ENCODE measurements at regions not wholly inside any gene's neighbourhood (a gene's known extent, or its start where the extent isn't known, plus 50 kb on each side); places are given as distances from the start of the nearest gene placed in this dataset.

- Histone ChIP-seq H3K4me3 (no peak overlapping the region), H3K36me3 (no peaks in the 10 kb centered on the region)
Observed at GRCh38 chr12:98217257-98217656, 298.1 kb upstream of the TMPO start.

GRCh38 chr12:98220636-98221035, 294.8 kb upstream of the TMPO start:
- Histone ChIP-seq H3K9me3 (no peaks in the 10 kb centered on the region), H3K4me1 (no peaks in the 10 kb centered on the region), H3K27ac (no peak overlapping the region), H3K36me3 (no peaks in the 10 kb centered on the region), H3K4me3 (no peak overlapping the region), H3K27me3 (no peaks in the 10 kb centered on the region)
- TF ChIP-seq CTCF (IDR thresholded peaks at IDR 0.05), result no peak
- DNase-seq (ENCODE audit: low spot score), result no peak

More at GRCh38 chr12:98217257-98217656, 298.1 kb upstream of the TMPO start:
- Histone ChIP-seq H3K27ac (no peak overlapping the region), H3K4me1 (no peaks in the 10 kb centered on the region), H3K9me3 (no peaks in the 10 kb centered on the region), H3K27me3 (no peaks in the 10 kb centered on the region)
- DNase-seq (ENCODE audit: low spot score), result no peak
- TF ChIP-seq CTCF (IDR thresholded peaks at IDR 0.05), result no peak

- DNase-seq (ENCODE audit: low spot score), result no peak
- no peak overlapping the region for H3K4me3 ChIP-seq
- TF ChIP-seq CTCF (IDR thresholded peaks at IDR 0.05), result no peak
- no peaks in the 10 kb centered on the region for H3K9me3 ChIP-seq
- H3K27ac ChIP-seq, result no peak overlapping the region
- H3K27me3 ChIP-seq, result no peaks in the 10 kb centered on the region
- H3K4me1 ChIP-seq, result no peaks in the 10 kb centered on the region
- H3K36me3 ChIP-seq, result no peaks in the 10 kb centered on the region
Observed at GRCh38 chr12:98221243-98221808, 294.1 kb upstream of the TMPO start.

- no peak for DNase-seq (ENCODE audit: low spot score)
Observed at GRCh38 chr12:98222135-98222534, 293.3 kb upstream of the TMPO start.

GRCh38 chr12:98224584-98225221, 290.7 kb upstream of the TMPO start:
- TF ChIP-seq CTCF (IDR thresholded peaks at IDR 0.05), result no peak
- no peak for DNase-seq (ENCODE audit: low spot score)
- no peaks in the 10 kb centered on the region for H3K36me3 ChIP-seq
- H3K4me3 ChIP-seq, result no peak overlapping the region
- no peaks in the 10 kb centered on the region for H3K9me3 ChIP-seq
- no peaks in the 10 kb centered on the region for H3K4me1 ChIP-seq
- H3K27me3 ChIP-seq, result no peaks in the 10 kb centered on the region
- no peak overlapping the region for H3K27ac ChIP-seq

More at GRCh38 chr12:98222135-98222534, 293.3 kb upstream of the TMPO start:
- TF ChIP-seq CTCF (IDR thresholded peaks at IDR 0.05), result no peak
- H3K4me3 ChIP-seq, result no peak overlapping the region
- H3K27ac ChIP-seq, result no peak overlapping the region
- H3K36me3 ChIP-seq, result no peaks in the 10 kb centered on the region
- no peaks in the 10 kb centered on the region for H3K4me1 ChIP-seq
- H3K27me3 ChIP-seq, result no peaks in the 10 kb centered on the region
- H3K9me3 ChIP-seq, result no peaks in the 10 kb centered on the region

GRCh38 chr12:98227162-98227561, 288.2 kb upstream of the TMPO start:
- peak in 1 of 2 donors; percentile 30 for TF ChIP-seq CTCF (IDR thresholded peaks at IDR 0.05)
- no peak overlapping the region for H3K4me3 ChIP-seq
- DNase-seq (ENCODE audit: low spot score), result no peak
- no peaks in the 10 kb centered on the region for H3K4me1 ChIP-seq
- no peaks in the 10 kb centered on the region for H3K36me3 ChIP-seq
- H3K27ac ChIP-seq, result no peak overlapping the region
- no peaks in the 10 kb centered on the region for H3K9me3 ChIP-seq
- no peaks in the 10 kb centered on the region for H3K27me3 ChIP-seq

All from right atrium auricular region (tissue), 2 donors.